DND-41 (cell line): ENCODE measurements at regions not wholly inside any gene's neighbourhood (a gene's known extent, or its start where the extent isn't known, plus 50 kb on each side); places are given as distances from the start of the nearest gene placed in this dataset.

Source experiments
- CTCF ChIP-seq: IDR thresholded peaks from 2 replicates; pipeline ENCODE4 v1.5.1; 2012; ENCODE audit warnings: borderline replicate concordance, low read length, moderate library complexity, mild to moderate bottlenecking; ENCODE audit not compliant: poor library complexity, severe bottlenecking; ENCODE audit errors: extremely low read depth
- EZH2 ChIP-seq: IDR thresholded peaks from 3 replicates; pipeline ENCODE4 v1.6.1; 2012; ENCODE audit warnings: borderline replicate concordance, low read depth, mild to moderate bottlenecking, moderate library complexity, low read length, inconsistent platforms; ENCODE audit not compliant: severe bottlenecking

DNA sequence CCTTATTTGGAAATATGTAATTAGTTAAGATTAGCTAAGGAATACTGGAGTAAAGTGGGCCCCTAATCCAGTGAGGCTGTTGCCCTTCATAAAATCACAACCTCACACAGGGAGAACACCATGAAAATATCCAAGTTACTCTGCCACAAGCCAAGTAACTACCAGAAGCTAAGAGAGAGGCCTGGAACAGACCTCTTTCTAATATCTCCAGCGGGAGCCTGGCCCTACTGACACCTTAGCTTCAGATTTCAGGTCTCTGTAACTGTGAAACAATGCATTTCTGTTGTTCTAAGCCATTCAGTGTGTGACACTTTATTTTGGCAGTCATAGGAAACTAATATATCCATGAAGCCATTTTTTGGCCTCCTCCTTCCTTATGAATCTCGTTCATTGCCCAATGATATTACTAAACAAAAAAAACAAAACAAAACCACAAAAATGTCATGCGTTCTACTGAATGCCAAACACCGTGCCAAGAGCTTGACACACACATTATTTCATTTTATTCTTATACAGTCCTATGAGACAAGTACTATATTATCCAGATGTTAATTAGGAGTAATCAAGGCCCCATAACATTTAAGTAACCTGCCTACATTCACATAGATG lies 699.0 kb downstream of the MAT2B start:
- TF ChIP-seq CTCF (no peak), EZH2 (no peak)
